Endodermal cell (in vitro differentiated cells): ENCODE measurements at regions not wholly inside any gene's neighbourhood (a gene's known extent, or its start where the extent isn't known, plus 50 kb on each side); places are given as distances from the start of the nearest gene placed in this dataset.

ENCODE experiments used
- DNase-seq: peaks from one replicate; pipeline ENCODE4 v3.0.0-alpha.2; 2017
- H3K27ac ChIP-seq: 2 replicates; pipeline ENCODE4 v1.5.1; 2013; ENCODE audit warnings: mild to moderate bottlenecking, low read depth, low read length, moderate library complexity
- H3K27me3 ChIP-seq: 2 replicates; pipeline ENCODE4 v1.6.1; 2013; ENCODE audit warnings: mild to moderate bottlenecking, low read length, moderate library complexity; ENCODE audit not compliant: insufficient read depth, control insufficient read depth, poor library complexity, severe bottlenecking
- H3K36me3 ChIP-seq: 2 replicates; pipeline ENCODE4 v1.7.0; 2013; ENCODE audit warnings: mild to moderate bottlenecking, low read length, moderate library complexity; ENCODE audit not compliant: control insufficient read depth, insufficient read depth
- H3K4me1 ChIP-seq: one replicate; pipeline ENCODE4 v1.7.0; 2013; ENCODE audit warnings: low read length; ENCODE audit not compliant: control insufficient read depth, insufficient read depth
- H3K4me3 ChIP-seq: 2 replicates; pipeline ENCODE4 v1.5.1; 2013; ENCODE audit warnings: mild to moderate bottlenecking, low read length, moderate library complexity
- H3K9ac ChIP-seq: 2 replicates; pipeline ENCODE4 v1.6.1; 2013; ENCODE audit warnings: mild to moderate bottlenecking, low read length, moderate library complexity; ENCODE audit not compliant: poor library complexity, severe bottlenecking; ENCODE audit errors: extremely low read depth
- H3K9me3 ChIP-seq: 2 replicates; pipeline ENCODE4 v1.6.1; 2013; ENCODE audit warnings: mild to moderate bottlenecking, low read length, moderate library complexity; ENCODE audit not compliant: control insufficient read depth
- H3K27ac Mint-ChIP-seq: 2 replicates; pipeline ENCODE4 v1.8.0; 2020; ENCODE audit warnings: mixed read lengths
- H3K27me3 Mint-ChIP-seq: 2 replicates; pipeline ENCODE4 v1.8.0; 2021; ENCODE audit warnings: mild to moderate bottlenecking, mixed read lengths; ENCODE audit not compliant: insufficient read depth
- H3K36me3 Mint-ChIP-seq: 2 replicates; pipeline ENCODE4 v1.8.0; 2020; ENCODE audit warnings: low read depth, mixed read lengths
- H3K4me1 Mint-ChIP-seq: 2 replicates; pipeline ENCODE4 v1.8.0; 2020; ENCODE audit warnings: mixed read lengths
- H3K4me3 Mint-ChIP-seq: 2 replicates; pipeline ENCODE4 v1.8.0; 2020; ENCODE audit warnings: mild to moderate bottlenecking, moderate library complexity, mixed read lengths
- H3K9me3 Mint-ChIP-seq: 2 replicates; pipeline ENCODE4 v1.8.0; 2020; ENCODE audit warnings: mild to moderate bottlenecking, mixed read lengths
- CTCF ChIP-seq: fragments of 200-600 bp; sonication (generic); conservative IDR thresholded peaks from 2 replicates; pipeline ENCODE4 v1.5.0; 2021; ENCODE audit warnings: antibody characterized with exemption, mild to moderate bottlenecking
- WGBS, 2 experiments: methylation state at CpG; one replicate each; pipeline versions ENCODE4 v1.1.5 to v1.1.7; 2013; ENCODE audit warnings: missing lambda C conversion rate in 2 of 2, mixed read lengths in 1 of 2; ENCODE audit not compliant: insufficient coverage in 1 of 2, insufficient read length in 1 of 2; 5-methylcytosine and 5-hydroxymethylcytosine counted together

DNA sequence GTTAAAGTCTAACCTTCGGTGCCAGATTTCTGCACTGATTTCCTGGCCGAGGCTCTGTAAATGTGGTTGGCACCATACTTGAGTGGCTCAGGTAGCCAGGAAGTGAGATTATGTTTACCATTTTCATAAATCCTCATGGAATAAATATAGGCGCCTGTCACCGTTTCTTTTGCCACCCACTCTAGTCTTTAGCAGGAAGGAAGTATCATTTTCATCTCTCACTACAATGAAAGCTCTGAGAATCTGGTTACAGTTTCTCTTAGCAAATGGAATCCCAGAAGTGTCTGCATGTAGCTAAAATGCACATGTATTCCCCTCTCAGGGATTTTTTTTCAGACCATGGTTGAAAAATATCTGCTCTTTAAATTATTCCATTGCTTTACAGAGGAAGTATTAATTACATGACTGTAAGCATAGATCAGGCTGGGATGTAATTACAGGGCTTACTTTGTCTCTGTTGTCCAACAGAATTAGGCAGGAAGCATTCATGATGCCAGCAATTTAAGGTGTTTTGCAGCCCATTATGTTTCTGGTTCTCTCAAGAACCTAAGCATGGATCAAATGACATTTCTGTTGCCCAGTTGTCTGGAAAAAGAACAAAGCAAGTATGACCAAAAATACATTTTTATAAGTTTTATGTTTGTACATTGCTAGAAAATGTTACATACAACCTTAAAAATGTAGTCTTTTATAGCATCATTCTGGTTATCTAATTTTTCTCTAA lies 221.7 kb upstream of the SPRY2 start:
- Mint-ChIP-seq H3K27me3 (no peaks in the 10 kb centered on the region), H3K27ac (no peak overlapping the region), H3K36me3 (no peaks in the 10 kb centered on the region), H3K4me1 (no peaks in the 10 kb centered on the region), H3K9me3 (peaks cover 3% of the 10 kb centered on the region), H3K4me3 (no peak overlapping the region)
- H3K9me3 ChIP-seq = no peaks in the 10 kb centered on the region
- H3K4me1 ChIP-seq = no peaks in the 10 kb centered on the region
- H3K36me3 ChIP-seq = no peaks in the 10 kb centered on the region
- DNase-seq = no peak
- TF ChIP-seq CTCF = no peak
- no peak overlapping the region for H3K27ac ChIP-seq
- H3K4me3 ChIP-seq = no peak overlapping the region
- H3K27me3 ChIP-seq = no peaks in the 10 kb centered on the region
- WGBS, 2 experiments = 93 to 97% methylated on average over 4 of the region's 4 CpGs
- no peak overlapping the region for H3K9ac ChIP-seq

GRCh38 chr13:80560609-80561008 lies 219.7 kb upstream of the SPRY2 start:
- Histone ChIP-seq H3K9me3 (no peaks in the 10 kb centered on the region), H3K27me3 (no peaks in the 10 kb centered on the region), H3K4me1 (no peaks in the 10 kb centered on the region), H3K36me3 (no peaks in the 10 kb centered on the region), H3K9ac (no peak overlapping the region), H3K27ac (no peak overlapping the region), H3K4me3 (no peak overlapping the region)
- Mint-ChIP-seq H3K27me3 (no peaks in the 10 kb centered on the region), H3K4me1 (no peaks in the 10 kb centered on the region), H3K4me3 (no peak overlapping the region), H3K27ac (no peak overlapping the region), H3K9me3 (peaks cover 3% of the 10 kb centered on the region), H3K36me3 (no peaks in the 10 kb centered on the region)
- no peak for DNase-seq
- no peak for TF ChIP-seq CTCF

DNA sequence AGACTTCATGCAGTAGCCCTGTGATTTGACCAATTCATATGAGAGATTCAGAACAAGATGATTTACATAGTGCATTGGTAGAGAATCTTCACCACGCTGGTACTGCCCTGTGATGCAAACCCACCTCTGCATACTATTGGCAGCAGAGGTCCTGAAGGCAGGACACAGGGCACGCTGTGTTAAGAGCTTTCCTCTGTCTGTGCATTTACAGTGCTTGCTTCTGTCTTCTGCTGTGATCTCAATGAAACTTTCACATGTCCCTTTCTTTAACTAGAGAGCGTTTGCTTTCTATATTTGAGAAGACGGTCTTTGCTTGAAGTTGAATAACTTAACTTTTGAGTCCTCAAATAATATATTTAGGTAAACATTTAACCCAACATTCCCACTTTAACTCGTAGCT lies 219.0 kb upstream of the SPRY2 start:
- Histone ChIP-seq H3K27ac (no peak overlapping the region), H3K9me3 (no peaks in the 10 kb centered on the region), H3K27me3 (no peaks in the 10 kb centered on the region), H3K4me3 (no peak overlapping the region), H3K36me3 (no peaks in the 10 kb centered on the region), H3K4me1 (no peaks in the 10 kb centered on the region), H3K9ac (no peak overlapping the region)
- Mint-ChIP-seq H3K4me1 (peaks cover 2% of the 10 kb centered on the region), H3K4me3 (no peak overlapping the region), H3K36me3 (no peaks in the 10 kb centered on the region), H3K27me3 (no peaks in the 10 kb centered on the region), H3K9me3 (peaks cover 3% of the 10 kb centered on the region), H3K27ac (no peak overlapping the region)
- TF ChIP-seq CTCF = no peak
- 90 to 95% methylated on average over 2 to 3 of the region's 5 CpGs for WGBS, 2 experiments
- DNase-seq = no peak
